ENCODE measurements at regions not wholly inside any gene's neighbourhood (a gene's known extent, or its start where the extent isn't known, plus 50 kb on each side); places are given as distances from the start of the nearest gene placed in this dataset.
A peak's percentile ranks its signal among the peaks of the same experiment; 100 is the strongest.

- Histone ChIP-seq H3K4me1 (peaks cover 5% of the 10 kb centered on the region), H3K36me3 (no peaks in the 10 kb centered on the region), H3K27ac (replicated peaks) (no peak overlapping the region), H3K9me3 (replicated peaks) (no peaks in the 10 kb centered on the region), H3K27me3 (ENCODE audit: low read depth) (no peaks in the 10 kb centered on the region), H3K4me3 (no peak overlapping the region)
- no peak for TF ChIP-seq CTCF (IDR thresholded peaks at IDR 0.05; ENCODE audit: borderline replicate concordance)
- DNase-seq = no peak
- intact Hi-C loops (cut with micrococcal nuclease) = no loop called here
Observed at GRCh38 chr4:137664416-137664815, 132.1 kb upstream of the PCDH18 start.

- no peak for DNase-seq
- H3K4me3 ChIP-seq = no peak overlapping the region
- H3K4me1 ChIP-seq = peaks cover 5% of the 10 kb centered on the region
- H3K36me3 ChIP-seq = no peaks in the 10 kb centered on the region
- H3K9me3 ChIP-seq (replicated peaks) = no peaks in the 10 kb centered on the region
- intact Hi-C loops (cut with micrococcal nuclease) = no loop called here
- no peak for TF ChIP-seq CTCF (IDR thresholded peaks at IDR 0.05; ENCODE audit: borderline replicate concordance)
- H3K27me3 ChIP-seq (ENCODE audit: low read depth) = no peaks in the 10 kb centered on the region
- peak overlapping the region; percentile 22 for H3K27ac ChIP-seq (replicated peaks)
Observed at GRCh38 chr4:137664046-137664387, 131.7 kb upstream of the PCDH18 start.

- no peaks in the 10 kb centered on the region for H3K27me3 ChIP-seq (ENCODE audit: low read depth)
- DNase-seq = no peak
- H3K27ac ChIP-seq (replicated peaks) = peak overlapping the region; percentile 22
- H3K4me3 ChIP-seq = no peak overlapping the region
- H3K9me3 ChIP-seq (replicated peaks) = no peaks in the 10 kb centered on the region
- peaks cover 5% of the 10 kb centered on the region for H3K4me1 ChIP-seq
- intact Hi-C loops (cut with micrococcal nuclease) = no loop called here
- H3K36me3 ChIP-seq = no peaks in the 10 kb centered on the region
- no peak for TF ChIP-seq CTCF (IDR thresholded peaks at IDR 0.05; ENCODE audit: borderline replicate concordance)
Observed at GRCh38 chr4:137663251-137664045, 131.2 kb upstream of the PCDH18 start.

GRCh38 chr4:137661693-137662092 is 129.4 kb upstream of the PCDH18 start:
- Histone ChIP-seq H3K4me1 (peaks cover 5% of the 10 kb centered on the region), H3K4me3 (no peak overlapping the region), H3K27ac (replicated peaks) (no peak overlapping the region), H3K36me3 (no peaks in the 10 kb centered on the region), H3K9me3 (replicated peaks) (no peaks in the 10 kb centered on the region), H3K27me3 (ENCODE audit: low read depth) (no peaks in the 10 kb centered on the region)
- no peak for TF ChIP-seq CTCF (IDR thresholded peaks at IDR 0.05; ENCODE audit: borderline replicate concordance)
- no peak for DNase-seq
- intact Hi-C loops (cut with micrococcal nuclease) = no loop called here

GRCh38 chr4:137660211-137660610 is 127.9 kb upstream of the PCDH18 start:
- Histone ChIP-seq H3K27ac (replicated peaks) (no peak overlapping the region), H3K4me3 (no peak overlapping the region), H3K4me1 (peaks cover 5% of the 10 kb centered on the region), H3K9me3 (replicated peaks) (no peaks in the 10 kb centered on the region), H3K27me3 (ENCODE audit: low read depth) (no peaks in the 10 kb centered on the region), H3K36me3 (no peaks in the 10 kb centered on the region)
- no peak for DNase-seq
- no peak for TF ChIP-seq CTCF (IDR thresholded peaks at IDR 0.05; ENCODE audit: borderline replicate concordance)
- intact Hi-C loops (cut with micrococcal nuclease) = no loop called here

Measured in left ventricle myocardium inferior (tissue), 1 donor.